H9 (cell line): ENCODE measurements at regions not wholly inside any gene's neighbourhood (a gene's known extent, or its start where the extent isn't known, plus 50 kb on each side); places are given as distances from the start of the nearest gene placed in this dataset.

Experiments used
- DNase-seq: peaks from one replicate; pipeline ENCODE4 v3.0.0-alpha.2; 2017
- H2AFZ ChIP-seq: one replicate; pipeline ENCODE4 v1.6.1; 2013; ENCODE audit warnings: mild to moderate bottlenecking, low read length, control low read depth, moderate library complexity
- H2AK5ac ChIP-seq: 2 replicates; pipeline ENCODE4 v1.6.1; 2013; ENCODE audit warnings: low read length, control low read depth, mixed read lengths; ENCODE audit not compliant: insufficient read length
- H2BK120ac ChIP-seq: one replicate; pipeline ENCODE4 v1.6.1; 2013; ENCODE audit warnings: low read depth, mild to moderate bottlenecking, low read length, control low read depth, inconsistent platforms; ENCODE audit not compliant: poor library complexity, severe bottlenecking
- H2BK12ac ChIP-seq: 2 replicates; pipeline ENCODE4 v1.6.1; 2013; ENCODE audit warnings: low read length, control low read depth, mixed read lengths, low read depth; ENCODE audit not compliant: insufficient read length
- H2BK15ac ChIP-seq: 2 replicates; pipeline ENCODE4 v1.6.1; 2013; ENCODE audit warnings: low read depth, low read length, control low read depth
- H2BK20ac ChIP-seq: one replicate; pipeline ENCODE4 v1.6.1; 2013; ENCODE audit warnings: low read depth, mild to moderate bottlenecking, low read length, control low read depth, inconsistent platforms; ENCODE audit not compliant: poor library complexity, severe bottlenecking
- H2BK5ac ChIP-seq: 2 replicates; pipeline ENCODE4 v1.6.1; 2013; ENCODE audit warnings: low read length, control low read depth, mixed read lengths; ENCODE audit not compliant: insufficient read length
- H3K14ac ChIP-seq: 2 replicates; pipeline ENCODE4 v1.6.1; 2013; ENCODE audit warnings: low read length, control low read depth; ENCODE audit not compliant: insufficient read depth
- H3K18ac ChIP-seq: 2 replicates; pipeline ENCODE4 v1.6.1; 2013; ENCODE audit warnings: low read depth, mild to moderate bottlenecking, mixed read lengths, low read length, control low read depth; ENCODE audit not compliant: insufficient read length
- H3K23ac ChIP-seq: 2 replicates; pipeline ENCODE4 v1.6.1; 2013; ENCODE audit warnings: low read length, control low read depth, mixed read lengths, low read depth; ENCODE audit not compliant: insufficient read length
- H3K23me2 ChIP-seq: 2 replicates; pipeline ENCODE4 v1.6.1; 2013; ENCODE audit warnings: low read depth, mild to moderate bottlenecking, mixed read lengths, low read length, control low read depth; ENCODE audit not compliant: insufficient read length, poor library complexity, severe bottlenecking
- H3K27ac ChIP-seq: 2 replicates; pipeline ENCODE4 v1.5.1; 2013; ENCODE audit warnings: low read length, control low read depth, mixed read lengths, low read depth; ENCODE audit not compliant: insufficient read length
- H3K27me3 ChIP-seq: 2 replicates; pipeline ENCODE4 v1.6.1; 2013; ENCODE audit warnings: low read length, control low read depth, inconsistent platforms; ENCODE audit not compliant: insufficient read depth
- H3K4ac ChIP-seq: 2 replicates; pipeline ENCODE4 v1.6.1; 2013; ENCODE audit warnings: low read depth, mild to moderate bottlenecking, control low read depth, inconsistent platforms, low read length, moderate library complexity
- H3K4me1 ChIP-seq: 2 replicates; pipeline ENCODE4 v1.6.1; 2013; ENCODE audit warnings: low read length, control low read depth, inconsistent platforms; ENCODE audit not compliant: insufficient read depth
- H3K4me2 ChIP-seq: 2 replicates; pipeline ENCODE4 v1.6.1; 2013; ENCODE audit warnings: low read length, control low read depth, mixed read lengths; ENCODE audit not compliant: insufficient read length, insufficient read depth
- H3K56ac ChIP-seq: 2 replicates; pipeline ENCODE4 v1.6.1; 2013; ENCODE audit warnings: low read depth, mild to moderate bottlenecking, mixed read lengths, low read length, control low read depth; ENCODE audit not compliant: insufficient read length
- H3K79me1 ChIP-seq: 2 replicates; pipeline ENCODE4 v1.6.1; 2013; ENCODE audit warnings: low read depth, mild to moderate bottlenecking, moderate library complexity, low read length, control low read depth, inconsistent platforms; ENCODE audit not compliant: insufficient read depth, poor library complexity, severe bottlenecking
- H3K79me2 ChIP-seq: 2 replicates; pipeline ENCODE4 v1.6.1; 2013; ENCODE audit warnings: low read length, control low read depth, inconsistent platforms; ENCODE audit not compliant: insufficient read depth
- H3K9ac ChIP-seq: 2 replicates; pipeline ENCODE4 v1.6.1; 2013; ENCODE audit warnings: low read length, control low read depth, mixed read lengths; ENCODE audit not compliant: insufficient read length; ENCODE audit errors: extremely low read depth
- H3K9me3 ChIP-seq: one replicate; pipeline ENCODE4 v1.6.1; 2013; ENCODE audit warnings: low read depth, low read length, inconsistent platforms; ENCODE audit not compliant: control insufficient read depth
- H3T11ph ChIP-seq: one replicate; pipeline ENCODE4 v1.6.1; 2013; ENCODE audit warnings: mild to moderate bottlenecking, low read length, control low read depth, inconsistent platforms
- H4K20me1 ChIP-seq: one replicate; pipeline ENCODE4 v1.6.1; 2013; ENCODE audit not compliant: control insufficient read depth, insufficient read length, insufficient read depth
- H4K5ac ChIP-seq: 2 replicates; pipeline ENCODE4 v1.6.1; 2013; ENCODE audit warnings: low read depth, mild to moderate bottlenecking, mixed read lengths, low read length, control low read depth; ENCODE audit not compliant: insufficient read length
- H4K8ac ChIP-seq: replicated peaks from 2 replicates; pipeline ENCODE4 v1.6.1; 2013; ENCODE audit warnings: low read length, control low read depth, mixed read lengths, low read depth; ENCODE audit not compliant: insufficient read length
- H4K91ac ChIP-seq: 2 replicates; pipeline ENCODE4 v1.6.1; 2013; ENCODE audit warnings: low read depth, mild to moderate bottlenecking, moderate library complexity, mixed read lengths, low read length, control low read depth; ENCODE audit not compliant: insufficient read length
- H3K27ac Mint-ChIP-seq, 3 experiments: 2 replicates in 2 of 3; 3 replicates in 1 of 3; pipeline ENCODE4 v1.8.0; 2020 to 2021; ENCODE audit warnings: mixed read lengths in 3 of 3, mild to moderate bottlenecking in 1 of 3, moderate library complexity in 1 of 3
- H3K27me3 Mint-ChIP-seq: 2 replicates; pipeline ENCODE4 v1.8.0; 2021; ENCODE audit warnings: low read depth, mild to moderate bottlenecking, moderate library complexity, mixed read lengths
- H3K36me3 Mint-ChIP-seq, 3 experiments: 2 replicates in 2 of 3; 3 replicates in 1 of 3; pipeline ENCODE4 v1.8.0; 2020 to 2021; ENCODE audit warnings: low read depth in 3 of 3, mixed read lengths in 3 of 3; ENCODE audit not compliant: insufficient read depth in 1 of 3
- H3K4me1 Mint-ChIP-seq, 2 experiments: 2 replicates each; pipeline ENCODE4 v1.8.0; 2020; ENCODE audit warnings: mixed read lengths in 2 of 2
- H3K4me3 Mint-ChIP-seq, 2 experiments: 2 replicates in 1 of 2; 3 replicates in 1 of 2; pipeline ENCODE4 v1.8.0; 2020 to 2021; ENCODE audit warnings: mild to moderate bottlenecking in 2 of 2, mixed read lengths in 2 of 2, moderate library complexity in 1 of 2
- H3K9me3 Mint-ChIP-seq, 2 experiments: 2 replicates in 1 of 2; 3 replicates in 1 of 2; pipeline ENCODE4 v1.8.0; 2020; ENCODE audit warnings: mild to moderate bottlenecking in 2 of 2, mixed read lengths in 2 of 2, moderate library complexity in 1 of 2
- WGBS: extraction: QIAGEN DNeasy Blood & Tissue Kit; methylation state at CpG from one replicate; pipeline ENCODE4 v1.1.7; 2013; ENCODE audit warnings: missing lambda C conversion rate, low lambda C conversion rate, mixed read lengths; ENCODE audit not compliant: insufficient read length; ENCODE audit errors: extremely low coverage; 5-methylcytosine and 5-hydroxymethylcytosine counted together
- TF ChIP-seq, protein P1 (sequence below): fragments of 200-600 bp; sonication (generic); conservative IDR thresholded peaks from 3 replicates; pipeline ENCODE4 v1.8.0; 2021; ENCODE audit warnings: antibody characterized with exemption, mild to moderate bottlenecking

DNA sequence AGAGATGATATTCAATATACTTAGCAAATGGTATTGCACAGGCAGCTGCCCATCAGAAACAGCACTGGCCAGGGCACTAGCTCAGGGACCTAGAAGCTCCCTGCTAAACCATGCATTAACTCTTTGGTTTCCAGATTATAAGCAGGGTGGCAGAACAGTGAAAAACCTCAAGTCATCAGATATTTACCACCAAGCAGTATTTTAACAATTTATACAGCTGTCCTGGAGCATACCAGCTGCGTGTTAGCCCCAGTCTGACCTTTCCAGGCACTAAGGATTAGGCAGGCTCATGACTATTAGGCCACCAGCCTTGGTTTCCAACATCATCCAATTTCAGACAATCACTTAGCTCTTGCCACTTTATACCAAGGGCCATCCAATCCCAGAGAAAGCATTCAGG is 326.5 kb downstream of the CAAP1 start:
- Histone ChIP-seq H3K4me2 (no peak overlapping the region), H3K23ac (no peak overlapping the region), H2BK120ac (no peak overlapping the region), H4K8ac (no peak overlapping the region), H3K18ac (no peak overlapping the region), H3K14ac (no peak overlapping the region), H3K27me3 (no peaks in the 10 kb centered on the region), H4K91ac (no peak overlapping the region), H4K5ac (no peak overlapping the region), H3K4me1 (no peaks in the 10 kb centered on the region), H3K9me3 (no peaks in the 10 kb centered on the region), H3K56ac (no peak overlapping the region), H3K27ac (no peak overlapping the region), H2AK5ac (no peak overlapping the region), H4K20me1 (no peaks in the 10 kb centered on the region), H2BK5ac (no peak overlapping the region), H2BK12ac (no peak overlapping the region), H3K79me2 (no peaks in the 10 kb centered on the region), H2AFZ (no peak overlapping the region), H3K9ac (no peak overlapping the region), H2BK15ac (no peak overlapping the region), H3T11ph (no peak overlapping the region), H3K4ac (no peak overlapping the region), H3K79me1 (no peaks in the 10 kb centered on the region), H2BK20ac (no peak overlapping the region), H3K23me2 (no peaks in the 10 kb centered on the region)
- no peak for DNase-seq
- Mint-ChIP-seq H3K36me3 (no peaks in the 10 kb centered on the region), H3K4me3 (no peak overlapping the region), H3K27ac (no peak overlapping the region), H3K4me1 (no peaks in the 10 kb centered on the region), H3K27me3 (no peaks in the 10 kb centered on the region), H3K9me3 (0 out of 5 replicates have a peak, but pooled peaks cover 0 to 2% of the 10 kb centered on the region in 2 experiments)
- TF ChIP-seq, protein P1, sequence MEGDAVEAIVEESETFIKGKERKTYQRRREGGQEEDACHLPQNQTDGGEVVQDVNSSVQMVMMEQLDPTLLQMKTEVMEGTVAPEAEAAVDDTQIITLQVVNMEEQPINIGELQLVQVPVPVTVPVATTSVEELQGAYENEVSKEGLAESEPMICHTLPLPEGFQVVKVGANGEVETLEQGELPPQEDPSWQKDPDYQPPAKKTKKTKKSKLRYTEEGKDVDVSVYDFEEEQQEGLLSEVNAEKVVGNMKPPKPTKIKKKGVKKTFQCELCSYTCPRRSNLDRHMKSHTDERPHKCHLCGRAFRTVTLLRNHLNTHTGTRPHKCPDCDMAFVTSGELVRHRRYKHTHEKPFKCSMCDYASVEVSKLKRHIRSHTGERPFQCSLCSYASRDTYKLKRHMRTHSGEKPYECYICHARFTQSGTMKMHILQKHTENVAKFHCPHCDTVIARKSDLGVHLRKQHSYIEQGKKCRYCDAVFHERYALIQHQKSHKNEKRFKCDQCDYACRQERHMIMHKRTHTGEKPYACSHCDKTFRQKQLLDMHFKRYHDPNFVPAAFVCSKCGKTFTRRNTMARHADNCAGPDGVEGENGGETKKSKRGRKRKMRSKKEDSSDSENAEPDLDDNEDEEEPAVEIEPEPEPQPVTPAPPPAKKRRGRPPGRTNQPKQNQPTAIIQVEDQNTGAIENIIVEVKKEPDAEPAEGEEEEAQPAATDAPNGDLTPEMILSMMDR = no peak
- no CpG with 5 or more reads among the region's 1 CpG for WGBS
